ENCODE measurements at regions not wholly inside any gene's neighbourhood (a gene's known extent, or its start where the extent isn't known, plus 50 kb on each side); places are given as distances from the start of the nearest gene placed in this dataset.

GRCh38 chr2:167388901-167389300 is 500.6 kb downstream of the XIRP2 start:
- no peak for TF ChIP-seq YY1 (IDR thresholded peaks at IDR 0.05)
- TF ChIP-seq CTCF (IDR thresholded peaks at IDR 0.05; ENCODE audit: low read depth, low read length, missing input control) = no peak
- no peak for TF ChIP-seq SP1 (IDR thresholded peaks at IDR 0.05)
- no peak for TF ChIP-seq JUND (IDR thresholded peaks at IDR 0.05)
- no peak for TF ChIP-seq MAX (IDR thresholded peaks at IDR 0.05)
- no peak for TF ChIP-seq REST (IDR thresholded peaks at IDR 0.05)
- no peak for TF ChIP-seq TAF1 (conservative IDR thresholded peaks at IDR 0.05)
- TF ChIP-seq HNF4G (IDR thresholded peaks at IDR 0.05) = no peak
- no peak for TF ChIP-seq RAD21 (IDR thresholded peaks at IDR 0.05)
- TF ChIP-seq RXRA (IDR thresholded peaks at IDR 0.05) = no peak
